Esophagus (tissue), 2 donors: ENCODE measurements at regions not wholly inside any gene's neighbourhood (a gene's known extent, or its start where the extent isn't known, plus 50 kb on each side); places are given as distances from the start of the nearest gene placed in this dataset.

ENCODE experiments used
- H3K27ac ChIP-seq, 2 donors: one replicate each; pipeline ENCODE4 v1.5.1; 2013; ENCODE audit warnings: low read depth in 2 of 2, mild to moderate bottlenecking in 2 of 2, inconsistent platforms in 1 of 2, low read length in 1 of 2, moderate library complexity in 1 of 2
- H3K27me3 ChIP-seq, 2 donors: one replicate each; pipeline ENCODE4 v1.6.1; 2013; ENCODE audit warnings: low read length in 2 of 2, control low read depth in 1 of 2, mild to moderate bottlenecking in 1 of 2; ENCODE audit not compliant: insufficient read depth in 2 of 2, control insufficient read depth in 1 of 2
- H3K36me3 ChIP-seq, 2 donors: one replicate each; pipeline ENCODE4 v1.6.1; 2013; ENCODE audit warnings: low read length in 1 of 2; ENCODE audit not compliant: control insufficient read depth in 2 of 2, insufficient read depth in 2 of 2
- H3K4me1 ChIP-seq, 2 donors: one replicate each; pipeline ENCODE4 v1.6.1; 2013; ENCODE audit warnings: low read length in 1 of 2; ENCODE audit not compliant: control insufficient read depth in 2 of 2, insufficient read depth in 2 of 2
- H3K4me3 ChIP-seq, 2 donors: one replicate each; pipeline ENCODE4 v1.5.1; 2013; ENCODE audit warnings: low read length in 2 of 2, mild to moderate bottlenecking in 2 of 2, low read depth in 1 of 2, moderate library complexity in 1 of 2
- H3K9me3 ChIP-seq, 2 donors: one replicate each; pipeline ENCODE4 v1.6.1; 2013; ENCODE audit warnings: mild to moderate bottlenecking in 2 of 2, low read depth in 1 of 2, low read length in 1 of 2, moderate library complexity in 1 of 2; ENCODE audit not compliant: control insufficient read depth in 2 of 2, insufficient read depth in 1 of 2
- WGBS, 2 donors: extraction: QIAGEN DNeasy Blood & Tissue Kit; methylation state at CpG; one replicate each; pipeline ENCODE4 v1.1.7; 2013; 5-methylcytosine and 5-hydroxymethylcytosine counted together
- donor health status: healthy with polysubstance abuse.
- donor health status: Bipolar disorder and iron deficiency.

- H3K36me3 ChIP-seq: no peaks in the 10 kb centered on the region
- H3K27ac ChIP-seq: no peak overlapping the region
- no peaks in the 10 kb centered on the region for H3K27me3 ChIP-seq
- 4 to 6% methylated on average over 39 of the region's 39 CpGs for WGBS, 2 donors
- peaks cover 0 to 3% of the 10 kb centered on the region in 2 donors for H3K9me3 ChIP-seq
- peak overlapping the region in 1 of 2 donors; percentile 32 for H3K4me3 ChIP-seq
- H3K4me1 ChIP-seq: peaks cover 0 to 3% of the 10 kb centered on the region in 2 donors
These were observed 191.8 kb downstream of the FTCDNL1 start for GRCh38 chr2:199659207-199659606.

- H3K27ac ChIP-seq: no peak overlapping the region
These were observed 188.7 kb upstream of the SATB2 start for GRCh38 chr2:199646439-199646838.

DNA sequence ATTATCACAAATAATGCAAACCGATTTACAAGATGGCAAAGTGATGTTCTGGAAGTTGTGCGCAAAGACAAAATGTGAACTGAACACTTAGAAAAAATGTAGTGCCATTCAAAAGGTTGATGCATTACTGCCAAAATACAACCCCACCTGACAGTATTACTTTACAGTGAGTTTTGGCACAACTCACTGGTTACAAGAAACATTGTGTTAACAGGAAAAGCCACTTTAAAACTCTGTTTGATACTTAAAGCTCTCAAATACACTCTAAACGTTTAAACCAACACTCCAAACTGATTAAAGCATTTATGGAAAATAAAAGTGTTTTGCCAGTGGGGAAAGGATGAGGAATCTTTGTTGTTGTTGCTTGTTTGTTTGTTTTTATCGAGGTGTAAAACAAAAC lies 173.4 kb upstream of the SATB2 start:
- 64 to 67% methylated on average over 4 of the region's 4 CpGs for WGBS, 2 donors
- Histone ChIP-seq H3K9me3 (no peaks in the 10 kb centered on the region), H3K4me3 (no peak overlapping the region), H3K27me3 (no peaks in the 10 kb centered on the region), H3K36me3 (no peaks in the 10 kb centered on the region), H3K27ac (no peak overlapping the region), H3K4me1 (no peaks in the 10 kb centered on the region)

More at GRCh38 chr2:199646439-199646838, 188.7 kb upstream of the SATB2 start:
- H3K27me3 ChIP-seq: no peaks in the 10 kb centered on the region
- H3K9me3 ChIP-seq: no peaks in the 10 kb centered on the region
- 46 to 62% methylated on average over 2 of the region's 2 CpGs for WGBS, 2 donors
- no peaks in the 10 kb centered on the region for H3K36me3 ChIP-seq
- H3K4me3 ChIP-seq: no peak overlapping the region
- H3K4me1 ChIP-seq: no peaks in the 10 kb centered on the region

DNA sequence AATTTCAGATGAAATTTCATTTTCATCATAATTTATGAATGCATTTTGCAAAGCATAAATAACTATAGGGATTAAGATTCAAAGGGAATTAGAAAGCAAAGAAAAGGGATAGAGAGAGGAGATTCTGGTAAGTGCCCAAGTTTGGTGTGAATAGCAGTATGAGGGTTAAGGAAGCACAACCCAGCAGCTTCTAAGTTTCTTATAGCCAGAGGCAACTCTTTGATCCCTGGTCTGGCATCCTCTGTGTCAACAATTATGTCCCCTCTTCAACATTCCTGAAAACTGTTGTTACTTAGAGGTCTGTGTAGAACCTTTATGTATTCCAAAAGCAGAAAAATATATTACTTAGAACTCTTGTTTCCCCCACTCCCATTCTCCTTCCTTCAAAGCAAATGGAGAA lies 171.6 kb upstream of the SATB2 start:
- H3K4me3 ChIP-seq: no peak overlapping the region
- H3K36me3 ChIP-seq: no peaks in the 10 kb centered on the region
- no peaks in the 10 kb centered on the region for H3K9me3 ChIP-seq
- H3K27me3 ChIP-seq: no peaks in the 10 kb centered on the region
- no peaks in the 10 kb centered on the region for H3K4me1 ChIP-seq
- no peak overlapping the region for H3K27ac ChIP-seq

GRCh38 chr2:199627417-199627816 lies 169.7 kb upstream of the SATB2 start:
- Histone ChIP-seq H3K27ac (no peak overlapping the region), H3K9me3 (no peaks in the 10 kb centered on the region), H3K36me3 (no peaks in the 10 kb centered on the region), H3K4me1 (no peaks in the 10 kb centered on the region), H3K4me3 (no peak overlapping the region), H3K27me3 (no peaks in the 10 kb centered on the region)
- 32 to 42% methylated on average over 3 of the region's 3 CpGs for WGBS, 2 donors

- H3K27ac ChIP-seq: no peak overlapping the region
- H3K9me3 ChIP-seq: no peaks in the 10 kb centered on the region
- H3K4me1 ChIP-seq: no peaks in the 10 kb centered on the region
- H3K36me3 ChIP-seq: no peaks in the 10 kb centered on the region
- no peak overlapping the region for H3K4me3 ChIP-seq
- no peaks in the 10 kb centered on the region for H3K27me3 ChIP-seq
- 27 to 29% methylated on average over 1 of the region's 1 CpG for WGBS, 2 donors
These were observed 167.2 kb upstream of the SATB2 start for GRCh38 chr2:199624958-199625357.

DNA sequence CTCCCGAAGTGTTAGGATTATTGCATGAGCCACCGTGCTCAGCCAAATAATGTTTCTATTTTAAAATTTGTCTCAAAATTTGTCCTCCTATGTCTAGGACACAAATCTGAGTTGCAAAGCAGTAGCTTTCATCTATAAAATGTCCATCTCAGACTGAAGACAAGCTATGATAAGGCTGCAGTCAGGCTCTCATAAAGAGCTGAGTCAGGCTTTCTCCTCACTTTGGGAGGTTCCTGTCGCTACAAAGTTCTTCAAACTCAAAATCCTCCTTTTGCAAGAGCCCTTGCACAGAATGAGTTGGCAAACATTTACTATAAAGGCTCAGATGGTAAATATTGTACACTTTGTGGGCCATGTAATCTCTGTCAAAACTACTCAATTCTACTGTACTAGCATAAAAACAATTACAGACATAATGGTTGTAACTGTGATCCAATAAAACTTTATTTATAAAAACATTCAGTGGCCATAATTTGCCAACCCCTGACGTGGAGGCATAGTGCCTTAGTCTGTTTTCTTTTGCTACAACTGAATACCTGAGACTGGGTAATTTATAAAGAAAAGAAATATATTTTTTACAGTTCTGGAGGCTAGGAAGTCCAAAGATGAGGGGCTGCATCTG lies 154.9 kb upstream of the SATB2 start:
- H3K27ac ChIP-seq: no peak overlapping the region
- WGBS, 2 donors: 86 to 88% methylated on average over 4 of the region's 4 CpGs
- H3K36me3 ChIP-seq: no peaks in the 10 kb centered on the region
- no peaks in the 10 kb centered on the region for H3K27me3 ChIP-seq
- H3K4me1 ChIP-seq: no peaks in the 10 kb centered on the region
- H3K9me3 ChIP-seq: peaks cover 0 to 1% of the 10 kb centered on the region in 2 donors
- H3K4me3 ChIP-seq: no peak overlapping the region

- 80 to 82% methylated on average over 3 of the region's 3 CpGs for WGBS, 2 donors
These were observed 150.2 kb upstream of the SATB2 start for GRCh38 chr2:199607914-199608313.

DNA sequence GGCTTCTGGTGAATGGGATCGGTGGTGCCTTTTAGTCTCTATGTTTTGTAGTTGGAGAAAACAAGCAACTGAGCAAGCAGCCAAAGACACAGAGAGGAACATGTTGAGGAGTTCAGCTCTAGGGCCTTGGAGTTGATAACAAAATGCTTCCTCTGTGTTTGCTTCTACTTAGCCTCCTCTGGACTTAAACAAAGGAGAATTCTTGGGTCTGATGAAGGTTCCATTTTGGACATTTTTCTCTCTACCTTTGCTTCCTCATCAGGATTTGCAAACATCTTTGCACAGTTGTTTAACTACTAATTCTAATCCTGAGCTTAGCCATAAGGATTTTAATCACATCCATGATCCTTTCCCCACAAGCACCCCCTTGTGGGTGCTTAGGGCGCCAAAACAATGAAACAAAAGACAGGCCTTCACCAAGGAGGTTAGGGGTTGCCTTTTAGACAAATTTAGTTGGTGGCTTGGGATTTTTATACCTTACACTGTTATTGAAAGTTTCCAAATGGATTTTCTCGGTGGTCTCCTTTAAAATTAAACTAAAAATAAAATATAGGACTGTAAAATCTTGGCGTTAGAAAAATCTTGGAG lies 148.5 kb upstream of the SATB2 start:
- peaks cover 0 to 2% of the 10 kb centered on the region in 2 donors for H3K9me3 ChIP-seq
- no peaks in the 10 kb centered on the region for H3K4me1 ChIP-seq
- H3K4me3 ChIP-seq: no peak overlapping the region
- WGBS, 2 donors: 66 to 70% methylated on average over 4 of the region's 4 CpGs
- peaks cover 0 to 3% of the 10 kb centered on the region in 2 donors for H3K27me3 ChIP-seq
- H3K27ac ChIP-seq: no peak overlapping the region
- no peaks in the 10 kb centered on the region for H3K36me3 ChIP-seq

More at GRCh38 chr2:199607914-199608313, 150.2 kb upstream of the SATB2 start:
- Histone ChIP-seq H3K27me3 (peaks cover 0 to 3% of the 10 kb centered on the region in 2 donors), H3K4me1 (no peaks in the 10 kb centered on the region), H3K36me3 (no peaks in the 10 kb centered on the region), H3K9me3 (peaks cover 0 to 2% of the 10 kb centered on the region in 2 donors), H3K27ac (no peak overlapping the region), H3K4me3 (no peak overlapping the region)

DNA sequence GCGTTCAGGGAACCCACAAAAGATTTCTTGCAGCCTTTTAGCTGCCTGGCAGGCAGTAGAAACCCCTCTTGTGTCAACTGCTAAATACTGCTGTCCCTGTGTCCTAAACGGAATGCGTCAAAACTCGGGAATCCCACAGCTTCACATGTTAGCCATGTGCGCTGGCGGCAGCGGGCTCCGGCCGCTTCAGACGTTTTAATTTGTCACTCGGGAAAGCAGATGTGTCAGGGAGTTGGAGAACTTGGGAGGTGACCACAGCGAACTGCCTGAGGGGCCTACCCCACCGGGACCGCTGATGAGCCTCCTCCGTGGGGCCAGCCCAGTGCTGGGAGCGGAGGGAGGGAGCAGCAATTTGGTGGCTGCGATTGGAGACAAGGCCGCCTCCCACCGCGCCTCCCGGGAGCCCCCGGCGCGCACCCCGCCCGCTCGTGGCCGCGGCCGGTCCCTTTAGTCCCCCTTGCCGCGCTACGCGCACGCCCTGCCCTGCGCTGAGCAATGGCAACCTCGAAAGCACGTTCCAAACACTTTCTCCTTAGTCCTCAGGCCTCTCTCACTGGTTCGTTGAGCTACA lies 146.1 kb upstream of the SATB2 start:
- H3K9me3 ChIP-seq: peaks cover 0 to 2% of the 10 kb centered on the region in 2 donors
- H3K36me3 ChIP-seq: no peaks in the 10 kb centered on the region
- H3K4me3 ChIP-seq: no peak overlapping the region
- 25 to 32% methylated on average over 39 of the region's 39 CpGs for WGBS, 2 donors
- H3K4me1 ChIP-seq: no peaks in the 10 kb centered on the region
- H3K27ac ChIP-seq: no peak overlapping the region
- peaks cover 0 to 3% of the 10 kb centered on the region in 2 donors for H3K27me3 ChIP-seq
